ENCODE measurements at regions not wholly inside any gene's neighbourhood (a gene's known extent, or its start where the extent isn't known, plus 50 kb on each side); places are given as distances from the start of the nearest gene placed in this dataset.

GRCh38 chr1:193451001-193451400, 264.6 kb upstream of the B3GALT2 start:
- no peak for TF ChIP-seq POLR2A (IDR thresholded peaks at IDR 0.05)
- TF ChIP-seq, protein P1, sequence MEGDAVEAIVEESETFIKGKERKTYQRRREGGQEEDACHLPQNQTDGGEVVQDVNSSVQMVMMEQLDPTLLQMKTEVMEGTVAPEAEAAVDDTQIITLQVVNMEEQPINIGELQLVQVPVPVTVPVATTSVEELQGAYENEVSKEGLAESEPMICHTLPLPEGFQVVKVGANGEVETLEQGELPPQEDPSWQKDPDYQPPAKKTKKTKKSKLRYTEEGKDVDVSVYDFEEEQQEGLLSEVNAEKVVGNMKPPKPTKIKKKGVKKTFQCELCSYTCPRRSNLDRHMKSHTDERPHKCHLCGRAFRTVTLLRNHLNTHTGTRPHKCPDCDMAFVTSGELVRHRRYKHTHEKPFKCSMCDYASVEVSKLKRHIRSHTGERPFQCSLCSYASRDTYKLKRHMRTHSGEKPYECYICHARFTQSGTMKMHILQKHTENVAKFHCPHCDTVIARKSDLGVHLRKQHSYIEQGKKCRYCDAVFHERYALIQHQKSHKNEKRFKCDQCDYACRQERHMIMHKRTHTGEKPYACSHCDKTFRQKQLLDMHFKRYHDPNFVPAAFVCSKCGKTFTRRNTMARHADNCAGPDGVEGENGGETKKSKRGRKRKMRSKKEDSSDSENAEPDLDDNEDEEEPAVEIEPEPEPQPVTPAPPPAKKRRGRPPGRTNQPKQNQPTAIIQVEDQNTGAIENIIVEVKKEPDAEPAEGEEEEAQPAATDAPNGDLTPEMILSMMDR (IDR thresholded peaks at IDR 0.05): no peak
